HG03139 (cell line): ENCODE measurements at regions not wholly inside any gene's neighbourhood (a gene's known extent, or its start where the extent isn't known, plus 50 kb on each side); places are given as distances from the start of the nearest gene placed in this dataset.

Source experiments
- ATAC-seq: cut with Tn5 transposase; IDR thresholded peaks from one replicate; pipeline ENCODE4 v1.9.1; 2021; ENCODE audit not compliant: unreplicated experiment

DNA sequence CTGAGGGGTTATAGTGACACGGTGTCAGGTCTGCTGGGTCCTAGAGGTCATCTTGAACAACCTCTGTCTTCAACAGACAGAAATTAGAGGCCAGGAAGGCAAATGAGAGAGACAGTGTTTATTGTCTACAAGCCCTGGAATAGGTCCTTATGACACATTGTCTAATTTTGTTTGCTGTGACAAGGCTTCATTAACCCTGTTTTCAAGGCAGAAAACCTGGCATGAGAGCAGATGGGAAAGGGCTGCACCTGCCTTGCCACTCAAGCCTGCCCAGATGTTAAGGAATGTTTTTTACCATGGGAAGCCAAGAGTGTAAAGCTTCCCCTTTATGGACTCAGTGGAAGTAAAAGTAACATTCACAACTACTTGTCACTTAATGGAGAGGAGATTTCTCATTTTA lies 275.3 kb downstream of the KCNS3 start:
- ATAC-seq = no peak

DNA sequence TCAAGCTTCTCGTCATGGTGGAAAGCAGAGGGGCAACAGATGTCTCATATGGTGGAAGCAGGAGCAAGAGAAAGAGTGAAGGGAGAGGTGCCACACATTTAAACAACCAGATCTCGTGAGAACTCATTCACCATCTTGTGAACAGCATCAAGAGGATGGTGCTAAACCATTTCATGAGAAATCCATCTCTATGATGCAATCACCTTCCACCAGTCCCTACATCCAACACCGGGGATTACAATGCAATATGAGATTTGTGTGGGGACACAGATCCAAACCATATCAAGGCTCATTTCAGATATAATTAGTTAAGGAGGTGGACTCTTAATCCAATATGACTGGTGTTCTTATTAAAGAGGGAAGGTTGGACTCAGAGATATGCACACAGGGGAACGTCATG lies 272.8 kb downstream of the KCNS3 start:
- ATAC-seq = no peak

DNA sequence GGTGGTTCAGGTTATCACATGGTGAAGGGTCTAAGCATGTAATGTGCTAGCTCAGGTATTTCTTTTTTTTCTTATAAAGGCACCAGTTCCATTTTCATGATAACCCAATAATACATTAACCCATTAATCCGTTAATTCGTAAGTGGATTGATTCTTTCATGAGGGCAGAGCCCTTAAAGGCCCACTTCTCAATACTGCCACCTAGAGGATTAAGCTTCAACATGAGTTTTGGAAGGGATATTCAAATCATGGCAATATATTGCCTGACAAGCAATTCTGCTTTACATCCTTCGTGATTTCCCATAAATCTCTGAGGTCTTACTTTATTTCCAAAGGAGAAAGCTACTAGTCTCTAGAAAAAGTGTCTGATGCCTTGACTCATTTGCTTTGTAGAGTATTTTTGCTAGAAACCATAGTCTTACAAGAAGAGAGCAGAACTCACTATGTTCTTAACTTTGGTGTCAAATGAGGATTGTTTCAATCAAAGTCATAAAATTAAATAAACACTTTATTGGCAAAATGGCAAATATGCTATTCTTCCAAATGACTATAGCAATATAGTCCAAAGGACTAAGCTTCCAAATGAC lies 271.3 kb downstream of the KCNS3 start:
- ATAC-seq = no peak

DNA sequence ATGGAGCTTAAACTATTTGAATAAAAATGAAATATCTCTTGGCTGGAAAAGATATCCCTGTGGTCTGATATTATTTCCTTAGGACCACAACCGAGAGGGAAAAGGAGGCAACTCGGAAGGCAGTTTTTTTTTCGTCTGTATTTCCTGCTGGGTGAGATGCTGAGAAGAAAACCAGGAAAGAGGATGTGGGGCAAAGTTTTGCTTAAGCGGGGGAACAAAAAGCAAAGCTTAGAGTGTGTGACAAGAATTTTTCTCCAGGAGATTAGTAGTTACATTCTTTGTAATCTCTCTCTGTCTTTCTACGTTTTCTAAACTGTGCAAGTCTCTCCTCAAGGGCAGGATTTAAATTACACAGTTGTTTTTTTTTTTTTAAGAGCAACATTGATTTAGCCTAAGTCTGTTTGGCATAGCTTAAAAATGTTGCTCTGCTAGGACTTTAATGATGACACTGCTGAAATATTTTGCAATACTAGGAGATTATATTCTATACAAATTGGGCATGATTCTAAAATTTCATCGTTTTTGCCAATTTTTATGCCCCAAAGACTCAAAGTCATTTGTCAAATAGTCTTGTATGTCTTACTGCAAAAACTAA lies 258.5 kb downstream of the KCNS3 start:
- no peak for ATAC-seq

DNA sequence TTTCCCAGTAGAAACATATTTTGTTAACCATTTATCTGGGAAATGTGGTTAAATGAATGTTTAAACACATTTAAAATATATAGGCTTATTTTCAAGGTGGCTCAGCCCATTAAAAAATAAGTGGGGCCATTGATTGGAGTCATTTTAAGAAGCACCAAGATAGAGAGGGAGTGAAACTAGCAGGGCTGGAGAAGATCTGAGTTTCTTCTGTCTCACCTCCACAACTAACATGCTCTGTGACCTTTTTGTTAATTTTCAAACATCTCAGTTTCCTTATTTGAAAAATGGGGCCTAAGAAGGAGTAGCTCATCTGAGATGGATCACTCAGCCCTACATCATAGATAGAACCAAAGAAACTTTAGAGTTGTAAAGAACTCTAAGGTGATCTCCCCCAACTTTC lies 254.8 kb downstream of the KCNS3 start:
- no peak for ATAC-seq

DNA sequence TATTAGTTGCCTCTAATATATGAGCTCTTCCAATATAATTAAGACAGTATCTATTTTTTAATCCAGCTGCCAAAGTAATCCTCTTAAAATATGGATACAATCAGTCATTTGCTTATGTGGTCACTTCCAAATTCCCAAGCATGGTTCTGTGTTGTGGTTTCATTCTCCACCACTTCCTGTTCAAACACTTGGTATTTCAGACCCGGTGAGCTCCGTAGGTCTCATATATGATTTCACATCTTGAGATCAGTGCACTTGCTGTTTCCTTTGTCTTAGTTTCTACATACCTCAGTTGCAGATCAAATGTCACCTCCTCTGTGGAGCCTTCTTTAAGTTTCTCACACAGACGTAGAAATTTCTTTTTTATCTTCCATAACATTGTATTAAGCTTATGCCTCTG lies 254.2 kb downstream of the KCNS3 start:
- ATAC-seq = peak; percentile 55

DNA sequence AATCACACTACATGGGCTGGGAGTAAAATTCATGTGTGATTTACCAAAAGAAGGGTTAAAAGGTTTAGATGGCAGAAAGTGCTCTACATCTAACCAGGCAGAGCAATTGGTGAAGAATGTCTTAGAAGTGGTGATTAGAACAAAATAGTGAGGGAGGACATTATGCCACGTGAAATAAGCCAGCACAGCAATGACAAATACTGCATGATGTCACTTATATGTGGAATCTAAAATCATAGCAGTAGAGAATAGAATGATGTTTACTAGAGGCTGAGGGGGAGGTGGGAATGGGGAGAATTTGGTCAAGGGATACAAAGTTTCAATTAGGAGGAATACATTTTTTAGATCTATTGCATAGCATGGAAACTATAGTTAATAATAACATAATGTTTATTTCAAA lies 253.3 kb downstream of the KCNS3 start:
- no peak for ATAC-seq

DNA sequence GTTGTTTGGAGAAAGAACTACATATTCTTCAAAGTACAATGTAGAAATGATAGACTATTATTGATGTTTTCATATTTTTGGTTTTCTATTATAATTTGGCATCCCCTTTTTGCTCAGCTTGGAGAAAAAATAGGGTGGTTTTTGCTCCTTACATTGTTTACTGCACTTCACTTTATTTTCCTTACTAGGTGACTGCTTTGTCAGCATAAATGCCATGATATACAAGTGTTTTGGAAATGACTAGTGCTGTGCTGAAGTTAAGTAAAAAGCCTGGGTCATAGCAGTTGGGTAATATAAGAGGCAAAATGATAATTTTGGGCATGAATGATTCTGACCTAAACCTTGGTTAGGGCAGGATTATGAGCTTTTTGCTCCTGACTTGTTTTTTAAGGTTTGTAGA lies 250.9 kb downstream of the KCNS3 start:
- no peak for ATAC-seq

DNA sequence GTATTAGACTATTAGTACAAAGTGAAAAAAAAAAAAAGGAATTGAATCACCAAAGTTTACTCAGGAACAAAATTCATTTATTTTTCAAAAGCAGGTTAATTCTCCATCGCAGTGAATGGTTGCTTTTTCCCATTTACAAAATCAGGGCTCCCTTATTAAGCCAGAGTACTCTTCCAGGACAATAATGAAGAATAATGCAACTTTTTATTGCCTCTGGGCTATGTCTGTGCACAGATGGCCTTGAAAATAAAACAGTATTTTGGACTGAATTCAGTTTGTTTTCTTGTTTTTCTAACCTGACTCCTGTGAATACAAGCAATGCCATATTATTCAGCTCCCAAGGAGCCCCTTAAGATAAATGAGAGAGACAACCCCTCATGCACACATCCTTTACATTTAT lies 246.8 kb downstream of the KCNS3 start:
- no peak for ATAC-seq

DNA sequence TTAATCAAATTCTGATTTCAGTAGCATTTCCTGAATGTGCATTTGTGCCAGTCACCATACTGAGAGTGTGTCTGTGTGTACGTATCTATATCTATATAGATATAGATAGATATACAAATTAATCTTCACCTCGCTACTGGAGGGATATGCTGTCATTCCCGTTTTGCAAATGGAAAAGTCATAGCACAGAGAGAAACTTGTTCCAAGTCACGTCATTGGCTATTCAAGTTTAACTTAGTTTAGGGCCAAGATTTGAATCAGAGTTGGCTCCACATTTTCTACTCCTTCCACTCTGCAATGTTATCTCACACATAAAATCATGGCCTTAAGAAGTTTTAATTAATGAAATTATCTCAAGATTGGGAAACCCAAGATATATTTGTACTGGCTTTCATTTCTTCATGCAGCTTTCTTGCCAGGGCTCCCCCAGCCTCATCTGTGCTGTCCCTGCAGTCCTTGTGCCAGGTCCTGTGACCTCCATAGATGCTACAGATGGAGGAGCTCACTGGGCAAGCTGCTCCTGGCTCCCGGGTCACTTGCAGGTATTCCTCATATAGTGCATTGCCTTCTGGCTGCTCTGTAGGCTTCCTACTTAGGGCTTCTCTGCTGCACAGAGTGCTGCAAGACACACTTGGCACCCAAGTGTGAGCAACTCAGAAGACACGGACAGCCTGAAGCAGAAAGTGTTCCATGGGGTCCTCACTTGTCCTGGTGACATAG lies 245.8 kb downstream of the KCNS3 start:
- ATAC-seq = no peak

DNA sequence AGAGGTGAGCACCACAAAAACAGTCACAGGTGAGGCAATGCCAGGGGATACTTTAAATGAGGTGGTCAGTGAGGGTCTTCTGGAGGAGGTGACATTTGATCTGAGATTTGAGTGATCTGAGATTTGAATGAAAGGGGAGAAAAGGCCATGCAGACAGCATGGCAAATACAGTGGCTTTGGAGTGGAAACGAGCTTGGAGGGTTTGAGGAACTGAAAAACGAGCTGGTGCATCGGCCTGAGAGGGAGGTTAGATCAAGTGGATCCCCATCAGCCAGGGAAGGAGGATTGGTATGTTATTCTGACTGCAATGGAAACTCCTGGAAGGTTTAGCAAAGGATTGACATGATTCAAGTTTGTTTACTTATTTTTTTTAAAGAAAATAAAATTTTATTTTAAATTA lies 245.1 kb downstream of the KCNS3 start:
- ATAC-seq = no peak

DNA sequence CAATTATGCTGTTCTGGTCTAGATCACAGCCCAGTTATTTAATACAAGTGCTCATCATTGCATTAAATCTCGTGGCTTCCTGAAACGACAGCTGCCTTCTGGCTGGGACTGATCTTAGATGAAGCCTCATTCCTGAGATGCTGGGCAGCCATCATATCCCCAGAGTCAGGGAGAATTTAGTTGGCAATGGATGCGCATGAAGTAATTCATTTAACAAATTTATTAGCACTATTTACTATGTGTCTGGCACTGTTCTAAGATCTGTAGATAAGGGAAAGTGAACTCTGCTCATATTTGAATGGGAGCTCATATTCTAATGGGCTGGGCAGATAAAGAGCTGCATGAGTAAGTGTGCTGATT lies 244.7 kb downstream of the KCNS3 start:
- ATAC-seq = no peak

DNA sequence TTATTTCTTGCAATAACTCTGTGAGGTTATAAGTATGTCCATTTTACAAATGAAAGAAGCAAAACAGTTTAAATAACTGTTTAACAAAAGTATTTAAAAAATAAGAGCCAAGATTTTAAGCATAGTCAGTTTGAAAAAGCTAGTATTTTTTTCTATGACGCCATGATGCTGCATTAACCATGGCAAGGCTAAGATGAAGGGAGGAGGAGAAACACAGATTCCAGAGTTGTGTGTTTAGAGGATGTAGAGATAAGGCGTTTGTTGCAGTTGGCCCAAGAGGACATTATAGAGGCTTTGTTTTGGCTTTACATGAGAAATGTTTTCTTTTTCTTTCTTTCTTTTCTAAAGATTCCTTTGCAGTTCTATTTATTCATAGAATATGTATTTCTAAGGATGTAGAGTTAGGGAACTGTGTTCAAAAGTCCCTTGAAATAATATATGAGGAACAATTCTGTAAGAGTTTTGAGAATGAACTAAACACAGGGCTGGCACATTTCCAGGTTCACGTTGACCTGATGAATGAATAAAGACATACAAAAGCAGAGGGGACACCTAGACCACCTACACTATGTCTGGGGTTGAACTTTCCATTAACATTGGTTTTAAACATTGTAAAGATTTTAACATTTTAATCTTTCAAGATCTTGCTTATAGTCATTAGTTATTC lies 244.2 kb downstream of the KCNS3 start:
- no peak for ATAC-seq

DNA sequence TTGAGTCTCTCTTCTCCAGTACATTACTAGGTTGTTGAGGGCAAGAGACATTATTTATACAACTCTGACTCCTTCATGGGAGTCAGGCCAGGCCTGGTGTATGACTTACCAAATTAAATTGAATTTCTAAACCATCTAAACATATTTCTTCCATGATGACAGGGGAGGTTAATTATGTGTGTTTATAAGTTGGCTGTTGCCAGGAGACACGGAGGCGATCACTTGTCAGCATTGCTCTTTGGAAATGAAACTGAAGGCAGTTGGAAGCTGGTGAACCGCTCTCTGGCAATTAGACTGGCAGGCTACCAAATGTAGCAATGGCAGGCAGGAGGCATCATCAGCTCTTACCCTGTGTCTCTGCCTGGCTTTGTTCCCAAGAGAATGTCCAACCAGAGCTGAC lies 241.4 kb downstream of the KCNS3 start:
- ATAC-seq = no peak

DNA sequence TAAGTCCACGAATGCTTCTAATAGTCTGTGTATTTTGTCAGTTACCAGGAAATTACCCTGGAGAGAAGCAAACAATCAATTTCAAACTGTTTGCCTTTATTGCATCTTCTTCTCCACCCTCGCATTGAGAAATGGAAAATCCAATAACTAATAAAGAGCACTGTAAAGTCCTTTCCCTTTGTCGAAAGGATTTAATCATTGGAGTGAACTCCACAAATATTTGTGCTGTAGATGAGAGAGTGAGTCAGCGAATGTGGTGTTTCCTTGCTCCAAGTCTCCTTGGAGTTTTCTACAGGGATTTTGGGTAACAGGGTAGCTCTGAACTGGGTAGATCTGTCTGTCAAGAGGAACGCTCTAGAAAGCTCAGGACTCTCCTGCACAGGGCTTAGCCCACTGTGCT lies 240.2 kb downstream of the KCNS3 start:
- ATAC-seq = no peak

DNA sequence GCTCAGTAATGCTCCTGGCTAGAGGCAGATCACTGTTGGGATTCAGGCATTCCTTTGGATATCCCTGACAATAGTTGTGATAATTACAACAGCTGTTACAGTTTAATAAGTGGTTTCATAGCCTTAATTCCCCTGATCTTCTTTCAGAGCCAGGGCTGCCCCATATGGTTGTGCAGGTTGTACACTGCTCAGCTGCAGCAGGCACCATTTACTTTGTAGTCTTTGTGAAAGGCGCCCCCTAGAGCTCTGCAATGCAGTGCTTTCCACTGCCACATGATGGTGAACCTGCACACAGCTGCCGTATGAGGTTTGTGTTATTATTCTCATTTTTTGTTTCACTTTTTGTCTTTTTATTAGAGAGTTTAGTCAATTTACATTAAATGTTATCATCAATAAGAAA lies 239.1 kb downstream of the KCNS3 start:
- ATAC-seq = peak; percentile 98

DNA sequence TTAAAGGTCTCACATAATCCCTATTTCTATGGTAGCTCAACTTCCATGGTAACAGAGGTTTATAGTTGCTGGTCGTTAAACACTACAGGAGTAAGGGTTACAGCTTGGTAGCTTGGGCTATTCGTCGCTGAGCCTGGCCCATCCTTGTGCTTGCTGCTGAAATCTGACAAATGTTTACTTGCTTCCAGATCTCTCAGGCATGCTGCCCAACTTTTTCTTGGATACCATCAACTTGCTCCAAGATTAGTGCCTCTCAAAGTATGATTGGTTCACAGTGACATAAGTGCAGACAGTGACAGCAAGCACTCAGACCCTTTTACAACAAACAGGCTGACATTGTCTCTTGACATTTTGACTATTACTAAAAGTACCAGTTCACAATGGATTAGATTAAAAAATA lies 231.8 kb downstream of the KCNS3 start:
- ATAC-seq = no peak

DNA sequence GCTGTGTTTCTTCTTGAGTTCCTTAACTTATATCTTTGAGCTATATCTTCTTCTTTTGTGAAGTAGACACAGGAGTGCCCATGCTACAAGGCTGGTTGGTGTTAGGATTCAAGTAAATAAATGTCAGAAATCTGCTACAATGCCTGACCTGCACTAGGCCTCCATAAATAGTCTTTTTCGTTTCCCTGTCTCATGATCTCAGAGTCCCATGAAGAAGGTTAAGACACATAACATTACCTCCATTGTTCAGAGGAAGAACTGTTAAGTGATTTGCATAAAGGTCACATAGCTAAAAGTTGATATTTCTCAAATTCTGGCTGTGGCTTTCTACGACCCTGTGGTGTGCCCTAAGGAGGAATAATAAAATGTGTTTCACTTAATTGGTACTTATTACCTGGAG lies 228.4 kb downstream of the KCNS3 start:
- no peak for ATAC-seq

DNA sequence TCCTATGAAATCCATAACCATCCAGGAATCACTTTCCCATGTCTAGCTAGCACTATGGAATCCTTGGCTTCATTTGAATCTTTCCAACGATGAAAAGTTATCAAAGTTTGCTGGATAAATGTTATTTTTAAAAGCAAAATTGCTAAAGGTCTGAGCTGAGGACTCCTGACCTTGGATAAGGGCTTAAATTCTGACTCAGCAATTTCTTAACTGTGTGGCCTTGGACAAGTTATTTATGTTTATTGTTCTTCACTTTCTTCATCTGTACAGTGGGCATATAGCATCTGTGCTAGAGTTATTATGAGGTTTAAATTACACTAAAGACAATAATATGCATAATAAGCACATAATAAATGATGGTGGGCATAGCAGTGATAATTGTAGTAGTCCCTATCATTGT lies 227.5 kb downstream of the KCNS3 start:
- ATAC-seq = no peak

DNA sequence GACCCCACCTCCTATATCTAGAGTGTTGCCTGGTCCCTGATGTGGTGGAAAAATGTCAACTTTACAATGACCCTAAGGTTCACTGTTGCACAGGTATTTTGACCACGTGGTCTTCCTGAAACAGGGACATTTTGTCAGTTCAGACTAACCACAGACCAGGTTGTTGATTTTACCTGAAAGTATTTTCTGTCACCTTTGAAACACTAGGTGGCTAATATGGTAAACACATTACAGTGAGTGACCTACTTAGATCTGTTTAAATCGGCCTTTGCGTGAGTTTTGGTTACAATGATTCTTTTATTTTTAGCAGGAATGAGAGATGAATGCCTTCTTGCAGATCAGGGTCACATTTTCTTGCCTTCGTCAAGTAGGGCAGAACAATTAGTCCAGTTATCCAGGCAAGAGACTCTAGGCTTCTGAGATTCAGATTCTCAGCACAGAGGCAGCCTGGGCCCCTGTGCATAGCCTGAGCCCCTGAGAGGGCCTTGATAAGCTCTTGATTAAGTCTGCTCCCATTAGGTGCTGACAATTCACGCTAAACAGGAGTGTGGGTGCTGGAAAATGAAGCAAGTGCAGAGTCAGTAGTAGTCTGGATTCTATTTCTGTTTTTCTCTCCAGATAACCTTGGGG lies 226.2 kb downstream of the KCNS3 start:
- no peak for ATAC-seq

DNA sequence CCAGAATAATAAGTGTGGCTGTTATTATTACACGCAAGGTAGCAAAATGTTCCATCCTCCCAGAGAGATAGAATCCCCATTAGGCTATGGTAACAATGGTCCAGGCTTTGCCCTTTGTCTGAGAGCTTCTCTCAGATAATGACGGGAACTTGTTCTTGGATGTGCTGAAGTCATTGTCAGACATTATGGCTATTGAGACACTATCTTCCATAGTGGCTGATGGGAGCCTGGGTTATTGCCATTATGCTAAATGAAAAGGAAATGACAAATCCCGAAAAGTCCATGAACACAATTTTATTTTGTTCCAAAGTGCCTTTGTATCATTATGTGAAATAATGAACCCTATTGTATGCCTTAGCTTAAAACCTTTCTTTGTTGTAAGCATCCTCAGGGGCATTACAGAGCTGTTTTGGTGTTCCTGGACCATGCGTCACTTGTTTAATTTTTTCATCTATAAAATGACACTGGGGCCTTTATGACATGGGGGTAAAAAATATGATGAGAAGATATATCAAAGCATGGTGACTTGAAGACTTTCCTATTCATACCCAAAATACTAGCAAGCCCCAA lies 218.5 kb downstream of the KCNS3 start:
- no peak for ATAC-seq

DNA sequence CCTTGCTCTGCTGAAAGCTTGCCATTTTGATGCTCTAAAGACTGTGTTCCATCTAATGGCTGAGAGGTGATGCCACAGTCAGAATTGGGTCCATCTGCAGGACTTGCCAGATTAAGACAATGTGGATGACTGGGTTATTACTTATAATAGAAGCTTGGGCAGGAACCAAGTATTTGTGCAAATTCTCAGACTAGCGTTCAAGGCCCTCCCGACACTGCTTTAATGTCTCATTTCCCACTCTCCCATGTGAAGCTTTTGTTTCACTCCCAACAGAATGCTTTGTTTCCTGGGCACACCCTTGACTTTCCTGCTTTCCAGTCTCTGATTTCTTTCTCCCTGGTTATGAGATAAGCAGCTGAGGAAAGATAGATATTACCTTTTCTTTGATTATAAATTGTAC lies 215.8 kb downstream of the KCNS3 start:
- ATAC-seq = no peak
